Mucosa of rectum (tissue), 2 donors: ENCODE measurements at regions not wholly inside any gene's neighbourhood (a gene's known extent, or its start where the extent isn't known, plus 50 kb on each side); places are given as distances from the start of the nearest gene placed in this dataset.

Source experiments
- H3K27ac ChIP-seq, 2 donors: one replicate each; pipeline ENCODE4 v1.7.0; 2013; ENCODE audit warnings: inconsistent platforms in 2 of 2, low read depth in 2 of 2, low read length in 2 of 2
- H3K27me3 ChIP-seq, 2 donors: one replicate each; pipeline ENCODE4 v1.7.0; 2013; ENCODE audit warnings: low read length in 2 of 2; ENCODE audit not compliant: control insufficient read depth in 2 of 2, insufficient read depth in 2 of 2
- H3K36me3 ChIP-seq, 2 donors: one replicate each; pipeline ENCODE4 v1.7.0; 2013; ENCODE audit warnings: low read length in 2 of 2; ENCODE audit not compliant: control insufficient read depth in 2 of 2, insufficient read depth in 2 of 2
- H3K4me1 ChIP-seq, 2 donors: one replicate each; pipeline ENCODE4 v1.7.0; 2013; ENCODE audit warnings: low read length in 2 of 2, mild to moderate bottlenecking in 1 of 2; ENCODE audit not compliant: control insufficient read depth in 2 of 2, insufficient read depth in 2 of 2
- H3K4me3 ChIP-seq, 2 donors: one replicate each; pipeline ENCODE4 v1.7.0; 2013; ENCODE audit warnings: low read length in 2 of 2
- H3K9ac ChIP-seq, 2 donors: one replicate each; pipeline ENCODE4 v1.7.0; 2013; ENCODE audit warnings: low read length in 2 of 2, low read depth in 1 of 2, mild to moderate bottlenecking in 1 of 2
- H3K9me3 ChIP-seq, 2 donors: one replicate each; pipeline ENCODE4 v1.7.0; 2013; ENCODE audit warnings: low read length in 2 of 2; ENCODE audit not compliant: control insufficient read depth in 2 of 2
- donor health status: healthy.
- donor health status: Normal muscosa, but diverticular disease.

- Histone ChIP-seq H3K4me1 (no peaks in the 10 kb centered on the region), H3K36me3 (no peaks in the 10 kb centered on the region), H3K9ac (no peak overlapping the region), H3K4me3 (no peak overlapping the region), H3K27ac (no peak overlapping the region), H3K9me3 (peaks cover 0 to 2% of the 10 kb centered on the region in 2 donors), H3K27me3 (no peaks in the 10 kb centered on the region)
These were observed 436.0 kb upstream of the SEMA6A start for GRCh38 chr5:117010574-117010973.

- H3K4me1 ChIP-seq, result no peaks in the 10 kb centered on the region
- H3K9ac ChIP-seq, result no peak overlapping the region
- H3K9me3 ChIP-seq, result no peaks in the 10 kb centered on the region
- H3K27ac ChIP-seq, result no peak overlapping the region
- H3K4me3 ChIP-seq, result no peak overlapping the region
- H3K27me3 ChIP-seq, result no peaks in the 10 kb centered on the region
- H3K36me3 ChIP-seq, result no peaks in the 10 kb centered on the region
These were observed 423.4 kb upstream of the SEMA6A start for GRCh38 chr5:116998024-116998423.

- Histone ChIP-seq H3K36me3 (no peaks in the 10 kb centered on the region), H3K27me3 (no peaks in the 10 kb centered on the region)
These were observed 418.1 kb upstream of the SEMA6A start for GRCh38 chr5:116992681-116993080.

GRCh38 chr5:116989995-116990394 is 415.4 kb upstream of the SEMA6A start:
- no peak overlapping the region for H3K9ac ChIP-seq
- H3K27ac ChIP-seq, result no peak overlapping the region
- H3K27me3 ChIP-seq, result no peaks in the 10 kb centered on the region
- no peaks in the 10 kb centered on the region for H3K36me3 ChIP-seq
- no peaks in the 10 kb centered on the region for H3K9me3 ChIP-seq
- no peaks in the 10 kb centered on the region for H3K4me1 ChIP-seq
- H3K4me3 ChIP-seq, result no peak overlapping the region

More at GRCh38 chr5:116992681-116993080, 418.1 kb upstream of the SEMA6A start:
- Histone ChIP-seq H3K27ac (no peak overlapping the region), H3K4me1 (no peaks in the 10 kb centered on the region), H3K4me3 (no peak overlapping the region), H3K9ac (no peak overlapping the region), H3K9me3 (no peaks in the 10 kb centered on the region)

- H3K9me3 ChIP-seq, result no peaks in the 10 kb centered on the region
- H3K27me3 ChIP-seq, result no peaks in the 10 kb centered on the region
- H3K36me3 ChIP-seq, result no peaks in the 10 kb centered on the region
- H3K27ac ChIP-seq, result no peak overlapping the region
- H3K4me1 ChIP-seq, result no peaks in the 10 kb centered on the region
- H3K9ac ChIP-seq, result no peak overlapping the region
- no peak overlapping the region for H3K4me3 ChIP-seq
These were observed 407.4 kb upstream of the SEMA6A start for GRCh38 chr5:116982035-116982434.

- Histone ChIP-seq H3K27me3 (no peaks in the 10 kb centered on the region), H3K9me3 (no peaks in the 10 kb centered on the region), H3K27ac (no peak overlapping the region), H3K4me1 (no peaks in the 10 kb centered on the region), H3K36me3 (no peaks in the 10 kb centered on the region), H3K9ac (no peak overlapping the region), H3K4me3 (no peak overlapping the region)
These were observed 406.0 kb upstream of the SEMA6A start for GRCh38 chr5:116980581-116980980.

- Histone ChIP-seq H3K4me3 (no peak overlapping the region), H3K9me3 (no peaks in the 10 kb centered on the region), H3K27me3 (no peaks in the 10 kb centered on the region), H3K9ac (no peak overlapping the region), H3K27ac (no peak overlapping the region), H3K4me1 (no peaks in the 10 kb centered on the region), H3K36me3 (no peaks in the 10 kb centered on the region)
These were observed 402.1 kb upstream of the SEMA6A start for GRCh38 chr5:116976767-116977166.

GRCh38 chr5:116971131-116971530 is 396.5 kb upstream of the SEMA6A start:
- H3K4me3 ChIP-seq, result no peak overlapping the region
- H3K36me3 ChIP-seq, result no peaks in the 10 kb centered on the region
- no peak overlapping the region for H3K27ac ChIP-seq

GRCh38 chr5:116970318-116970717 is 395.7 kb upstream of the SEMA6A start:
- H3K4me3 ChIP-seq, result no peak overlapping the region
- H3K9ac ChIP-seq, result no peak overlapping the region
- H3K27me3 ChIP-seq, result no peaks in the 10 kb centered on the region
- H3K27ac ChIP-seq, result no peak overlapping the region
- no peaks in the 10 kb centered on the region for H3K4me1 ChIP-seq
- H3K9me3 ChIP-seq, result no peaks in the 10 kb centered on the region
- no peaks in the 10 kb centered on the region for H3K36me3 ChIP-seq

More at GRCh38 chr5:116971131-116971530, 396.5 kb upstream of the SEMA6A start:
- Histone ChIP-seq H3K4me1 (no peaks in the 10 kb centered on the region), H3K9ac (no peak overlapping the region), H3K27me3 (no peaks in the 10 kb centered on the region), H3K9me3 (no peaks in the 10 kb centered on the region)

- Histone ChIP-seq H3K4me1 (no peaks in the 10 kb centered on the region), H3K9me3 (no peaks in the 10 kb centered on the region), H3K9ac (no peak overlapping the region), H3K27ac (no peak overlapping the region), H3K27me3 (no peaks in the 10 kb centered on the region), H3K4me3 (no peak overlapping the region), H3K36me3 (no peaks in the 10 kb centered on the region)
These were observed 389.8 kb upstream of the SEMA6A start for GRCh38 chr5:116964438-116964837.

GRCh38 chr5:116961021-116961420 is 386.4 kb upstream of the SEMA6A start:
- H3K4me3 ChIP-seq, result no peak overlapping the region
- no peaks in the 10 kb centered on the region for H3K9me3 ChIP-seq
- no peak overlapping the region for H3K9ac ChIP-seq
- H3K27me3 ChIP-seq, result no peaks in the 10 kb centered on the region
- no peaks in the 10 kb centered on the region for H3K36me3 ChIP-seq
- no peaks in the 10 kb centered on the region for H3K4me1 ChIP-seq
- no peak overlapping the region for H3K27ac ChIP-seq
